ENCODE measurements at regions not wholly inside any gene's neighbourhood (a gene's known extent, or its start where the extent isn't known, plus 50 kb on each side); places are given as distances from the start of the nearest gene placed in this dataset.

DNA sequence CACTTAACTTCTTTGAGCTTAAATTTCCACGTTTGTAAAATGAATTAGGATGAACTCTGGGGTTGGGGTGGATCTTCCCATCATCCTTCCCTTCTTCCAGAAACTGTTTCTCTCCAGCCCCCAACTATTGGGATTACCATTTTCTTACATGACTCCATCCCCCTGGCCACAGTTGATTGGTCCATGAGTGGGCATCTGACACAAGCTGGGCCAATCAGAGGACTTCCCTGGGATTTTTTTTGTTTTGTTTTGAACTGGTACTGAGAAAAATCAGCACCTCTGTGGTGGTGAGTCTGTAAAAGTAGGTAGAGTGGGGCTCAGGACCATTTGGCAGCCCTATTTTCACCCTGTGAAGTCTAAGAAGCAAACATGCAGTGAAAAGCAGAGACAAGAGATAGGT is 118.0 kb upstream of the SERTAD2 start:
- CTCF ChIA-PET, result no interaction called here
- Mint-ChIP-seq H3K9me3 (no peaks in the 10 kb centered on the region), H3K4me3 (no peak overlapping the region), H3K27me3 (peaks cover 11% of the 10 kb centered on the region), H3K36me3 (ENCODE audit: low read depth) (no peaks in the 10 kb centered on the region), H3K27ac (no peak overlapping the region), H3K4me1 (peaks cover 18% of the 10 kb centered on the region)
- POLR2A ChIA-PET, result no interaction called here
- DNase-seq, result no peak

DNA sequence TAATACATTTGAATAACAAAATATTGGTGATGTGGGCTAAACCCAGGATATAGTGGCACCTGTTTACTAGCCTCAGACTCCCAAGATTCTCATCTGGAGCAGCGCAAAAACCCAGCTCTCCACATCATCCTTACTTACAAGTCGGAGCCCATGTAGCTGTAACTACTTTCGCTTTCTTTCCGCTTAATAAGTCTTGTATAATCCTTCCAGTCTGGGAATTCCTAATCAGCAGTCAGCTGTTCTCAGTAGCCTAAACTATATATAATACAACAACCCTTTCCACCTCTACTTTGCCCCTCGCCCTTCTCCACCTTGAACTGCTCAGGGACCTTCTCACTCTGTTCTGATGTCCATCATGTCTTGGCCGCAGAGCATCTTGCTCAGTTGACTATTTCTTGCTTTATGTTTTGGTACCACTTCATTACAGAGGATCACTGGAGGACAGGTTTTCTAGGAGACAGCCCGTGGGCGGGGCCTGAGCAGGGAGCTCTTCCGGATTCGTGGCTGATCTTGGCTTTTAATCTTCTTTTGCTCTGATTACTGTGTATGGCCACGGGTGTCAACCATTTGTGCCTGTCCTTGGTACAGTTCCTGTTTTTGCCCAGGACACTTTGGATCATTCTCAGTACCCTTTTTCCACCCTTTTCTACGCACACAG is 119.9 kb upstream of the SERTAD2 start:
- no peaks in the 10 kb centered on the region for H3K9me3 Mint-ChIP-seq
- H3K36me3 Mint-ChIP-seq (ENCODE audit: low read depth), result no peaks in the 10 kb centered on the region
- ChIA-PET CTCF (interaction anchor here (0.6 kb wide), 1 partner anchor 220 kb away, joined by 3 read pairs; no protein-coding TSS in a partner anchor), POLR2A (interaction anchor here (1.0 kb wide), 1 partner anchor 120 kb away, joined by 4 read pairs; the partner anchor contains the start of gene SERTAD2)
- peaks cover 4% of the 10 kb centered on the region for H3K4me1 Mint-ChIP-seq
- DNase-seq, result no peak
- no peak overlapping the region for H3K4me3 Mint-ChIP-seq
- H3K27ac Mint-ChIP-seq, result no peak overlapping the region
- H3K27me3 Mint-ChIP-seq, result peaks cover 11% of the 10 kb centered on the region

DNA sequence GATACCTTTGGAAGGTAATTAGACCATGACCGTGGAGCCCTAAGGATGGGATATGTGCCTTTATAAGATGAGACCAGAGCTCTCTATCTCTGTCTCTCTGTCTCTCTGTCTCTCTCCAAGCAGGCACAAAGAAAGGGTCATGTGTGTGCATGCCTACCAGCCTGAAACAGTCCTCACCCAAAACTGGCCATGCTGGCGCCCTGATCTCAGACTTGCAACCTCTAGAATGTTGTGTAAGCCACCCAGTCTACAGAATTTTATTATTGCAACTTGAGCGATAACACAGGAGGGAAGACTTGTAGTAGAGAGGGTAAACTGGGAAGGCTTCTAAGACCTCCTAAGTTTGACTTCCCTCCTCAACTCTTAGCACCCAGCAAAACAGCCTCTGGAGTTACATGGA is 124.1 kb upstream of the SERTAD2 start:
- Mint-ChIP-seq H3K27me3 (peaks cover 5% of the 10 kb centered on the region), H3K27ac (no peak overlapping the region), H3K36me3 (ENCODE audit: low read depth) (no peaks in the 10 kb centered on the region), H3K4me1 (peaks cover 2% of the 10 kb centered on the region), H3K9me3 (no peaks in the 10 kb centered on the region), H3K4me3 (no peak overlapping the region)
- POLR2A ChIA-PET, result no interaction called here
- CTCF ChIA-PET, result interaction anchor here (1.5 kb wide), 1 partner anchor 10 kb away, joined by 3 read pairs; no protein-coding TSS in a partner anchor
- DNase-seq, result no peak

DNA sequence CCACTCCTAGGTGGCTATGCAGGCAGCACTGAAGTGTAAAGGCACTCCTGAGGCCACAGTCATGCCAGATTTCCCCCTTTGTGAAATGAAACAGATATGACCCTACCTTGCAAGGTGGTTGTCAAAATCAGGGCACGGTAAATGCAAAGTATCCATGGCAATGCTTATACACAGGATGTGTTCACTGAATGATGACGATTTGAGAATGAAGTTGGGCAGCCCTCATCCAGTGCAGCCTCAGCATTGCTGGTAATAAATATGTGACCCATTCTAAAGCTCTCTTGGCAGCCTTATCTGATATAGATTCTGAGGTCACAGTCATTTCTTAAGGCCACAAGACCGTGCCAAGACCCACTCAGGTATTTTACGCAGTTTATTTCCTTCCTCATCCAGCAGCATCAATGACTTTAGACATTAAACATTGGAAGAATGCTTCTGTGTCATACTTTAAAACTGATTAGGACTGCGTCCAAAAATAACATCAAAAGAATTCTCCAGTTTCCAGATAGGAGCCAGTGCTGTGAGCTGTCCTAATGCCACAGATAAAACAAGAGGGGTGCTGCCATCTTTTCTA is 125.5 kb upstream of the SERTAD2 start:
- Mint-ChIP-seq H3K27ac (no peak overlapping the region), H3K4me3 (no peak overlapping the region), H3K9me3 (no peaks in the 10 kb centered on the region), H3K27me3 (peaks cover 8% of the 10 kb centered on the region), H3K36me3 (ENCODE audit: low read depth) (no peaks in the 10 kb centered on the region), H3K4me1 (peaks cover 2% of the 10 kb centered on the region)
- CTCF ChIA-PET, result no interaction called here
- DNase-seq, result no peak
- POLR2A ChIA-PET, result interaction anchor here (1.0 kb wide), 1 partner anchor 10 kb away, joined by 3 read pairs; no protein-coding TSS in a partner anchor

DNA sequence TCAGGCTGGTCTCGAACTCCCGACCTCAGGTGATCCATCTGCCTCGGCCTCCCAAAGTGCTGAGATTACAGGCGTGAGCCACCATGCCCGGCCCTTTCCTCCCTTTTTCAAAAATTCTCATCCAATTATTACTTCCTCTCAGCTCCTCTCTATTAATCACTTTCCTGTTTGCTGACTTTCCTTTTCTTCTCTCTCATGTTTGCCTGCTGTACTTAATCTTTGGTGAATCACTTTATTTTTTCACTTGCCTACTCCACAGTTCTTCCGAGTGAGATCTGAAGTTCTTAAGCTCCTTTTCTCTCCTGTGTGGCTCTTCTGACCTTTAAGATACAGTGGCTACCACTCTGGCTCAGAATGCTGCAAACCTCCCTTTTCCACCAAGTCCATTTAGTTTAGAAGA is 126.3 kb upstream of the SERTAD2 start:
- Mint-ChIP-seq H3K4me3 (no peak overlapping the region), H3K27ac (no peak overlapping the region), H3K9me3 (no peaks in the 10 kb centered on the region), H3K36me3 (ENCODE audit: low read depth) (no peaks in the 10 kb centered on the region), H3K4me1 (peaks cover 2% of the 10 kb centered on the region), H3K27me3 (peaks cover 8% of the 10 kb centered on the region)
- ChIA-PET CTCF (interaction anchor here (1.1 kb wide), 1 partner anchor 29 kb away, joined by 3 read pairs; no protein-coding TSS in a partner anchor), POLR2A (interaction anchor here (1.0 to 1.2 kb wide), 2 partner anchors 11 to 12 kb away, joined by 3 read pairs; no protein-coding TSS in a partner anchor)
- DNase-seq, result no peak

DNA sequence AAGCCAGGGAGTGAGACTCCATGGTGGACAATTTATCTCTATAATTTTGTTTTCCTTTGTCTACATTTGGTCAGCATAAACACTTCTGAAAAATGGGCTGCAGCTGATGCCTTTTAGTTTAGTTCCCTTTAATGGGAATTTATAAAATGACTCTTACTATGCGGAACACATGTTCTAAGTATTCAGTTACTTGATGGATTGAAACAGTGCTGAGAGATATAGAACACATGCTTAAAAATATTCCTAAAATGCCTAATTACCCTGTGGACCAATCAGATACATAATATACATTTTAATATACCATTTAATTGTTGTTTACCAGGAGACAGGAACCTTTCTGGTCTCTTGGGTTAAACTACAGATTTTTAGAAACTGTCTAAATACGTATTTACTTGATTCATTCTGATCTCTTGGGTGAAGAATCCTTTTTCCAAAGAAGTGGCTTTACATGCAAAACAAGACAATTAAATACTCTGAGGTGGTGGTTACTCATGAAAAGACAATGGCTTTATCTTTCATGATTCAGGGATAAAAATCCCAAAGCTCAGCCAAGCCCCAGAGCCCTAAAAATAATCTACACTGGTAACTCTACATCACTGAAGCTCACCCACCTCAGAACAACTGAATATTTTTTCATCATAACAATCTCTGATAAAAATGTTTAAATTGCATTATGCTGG is 128.1 kb upstream of the SERTAD2 start:
- Mint-ChIP-seq H3K4me1 (peaks cover 2% of the 10 kb centered on the region), H3K4me3 (no peak overlapping the region), H3K36me3 (ENCODE audit: low read depth) (no peaks in the 10 kb centered on the region), H3K9me3 (no peaks in the 10 kb centered on the region), H3K27ac (no peak overlapping the region), H3K27me3 (peaks cover 8% of the 10 kb centered on the region)
- DNase-seq, result no peak
- POLR2A ChIA-PET, result no interaction called here
- CTCF ChIA-PET, result no interaction called here

DNA sequence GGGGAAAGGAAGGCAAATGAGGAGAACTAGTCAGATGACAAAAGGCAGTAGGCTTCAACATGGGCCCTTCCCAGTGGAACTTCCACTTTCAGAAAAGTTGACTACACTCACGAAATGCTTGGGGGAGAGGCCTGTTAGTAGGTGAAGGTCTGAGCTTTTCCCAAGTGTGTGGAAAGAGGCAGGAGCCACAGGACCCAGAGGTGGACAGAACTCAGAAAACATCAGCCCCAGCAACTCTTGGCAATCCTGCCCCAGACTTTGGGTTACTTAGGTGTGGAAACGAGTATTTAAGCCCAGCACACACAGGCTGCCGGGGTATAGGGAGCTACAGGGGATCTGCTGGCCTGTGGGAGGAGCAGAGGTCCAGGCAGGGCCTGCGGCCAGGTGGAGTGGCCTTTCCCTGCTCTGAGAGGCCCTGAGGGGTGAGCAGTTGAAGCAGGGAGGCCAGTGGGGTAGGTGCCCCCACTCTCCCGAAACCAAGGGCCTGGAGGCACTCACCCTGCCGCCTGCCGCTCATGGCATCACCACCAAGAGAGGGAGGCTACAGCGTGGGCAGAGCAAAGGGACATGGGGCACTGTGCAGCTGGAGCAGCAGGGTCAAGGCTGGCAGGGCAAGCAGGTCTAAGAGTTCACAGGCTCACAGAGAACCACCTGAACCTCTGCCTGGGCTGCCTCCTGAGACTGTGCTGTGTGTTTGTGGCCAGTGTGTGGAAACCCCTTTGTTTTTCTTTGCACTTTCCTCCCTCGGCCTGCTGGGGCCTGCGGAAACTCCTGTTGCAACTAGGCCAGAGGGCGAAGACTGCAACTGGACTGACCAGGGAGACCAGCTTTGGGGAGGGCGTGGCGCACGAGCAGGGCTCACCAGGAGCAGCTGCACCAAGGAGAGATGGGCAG is 130.7 kb upstream of the SERTAD2 start:
- CTCF ChIA-PET, result no interaction called here
- no peak for DNase-seq
- Mint-ChIP-seq H3K9me3 (no peaks in the 10 kb centered on the region), H3K27ac (no peak overlapping the region), H3K4me1 (peaks cover under 1% of the 10 kb centered on the region), H3K36me3 (ENCODE audit: low read depth) (no peaks in the 10 kb centered on the region), H3K4me3 (no peak overlapping the region), H3K27me3 (peaks cover 8% of the 10 kb centered on the region)
- POLR2A ChIA-PET, result no interaction called here

DNA sequence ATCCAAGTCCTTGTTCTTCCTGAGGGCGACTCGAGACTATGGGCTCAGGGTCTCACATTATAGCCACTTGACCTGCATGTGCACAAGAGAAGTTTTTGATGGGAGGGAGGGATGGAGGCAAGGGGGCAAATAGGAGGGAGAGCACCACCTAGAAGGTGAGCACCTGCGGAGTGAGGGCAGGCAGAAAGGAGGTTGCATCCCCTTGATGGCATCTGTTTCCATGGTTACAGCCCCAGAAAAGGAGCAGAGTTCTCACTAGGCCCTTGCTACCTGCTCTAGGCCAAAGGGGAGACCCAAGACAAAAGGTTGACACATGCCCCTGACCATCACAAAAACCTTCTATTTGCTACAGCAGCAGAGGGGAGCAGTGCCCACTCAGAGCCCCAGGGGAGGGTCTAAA is 131.5 kb upstream of the SERTAD2 start:
- no peaks in the 10 kb centered on the region for H3K9me3 Mint-ChIP-seq
- peaks cover 8% of the 10 kb centered on the region for H3K27me3 Mint-ChIP-seq
- H3K4me3 Mint-ChIP-seq, result no peak overlapping the region
- no peaks in the 10 kb centered on the region for H3K36me3 Mint-ChIP-seq (ENCODE audit: low read depth)
- POLR2A ChIA-PET, result no interaction called here
- CTCF ChIA-PET, result no interaction called here
- no peaks in the 10 kb centered on the region for H3K4me1 Mint-ChIP-seq
- H3K27ac Mint-ChIP-seq, result no peak overlapping the region
- DNase-seq, result no peak

DNA sequence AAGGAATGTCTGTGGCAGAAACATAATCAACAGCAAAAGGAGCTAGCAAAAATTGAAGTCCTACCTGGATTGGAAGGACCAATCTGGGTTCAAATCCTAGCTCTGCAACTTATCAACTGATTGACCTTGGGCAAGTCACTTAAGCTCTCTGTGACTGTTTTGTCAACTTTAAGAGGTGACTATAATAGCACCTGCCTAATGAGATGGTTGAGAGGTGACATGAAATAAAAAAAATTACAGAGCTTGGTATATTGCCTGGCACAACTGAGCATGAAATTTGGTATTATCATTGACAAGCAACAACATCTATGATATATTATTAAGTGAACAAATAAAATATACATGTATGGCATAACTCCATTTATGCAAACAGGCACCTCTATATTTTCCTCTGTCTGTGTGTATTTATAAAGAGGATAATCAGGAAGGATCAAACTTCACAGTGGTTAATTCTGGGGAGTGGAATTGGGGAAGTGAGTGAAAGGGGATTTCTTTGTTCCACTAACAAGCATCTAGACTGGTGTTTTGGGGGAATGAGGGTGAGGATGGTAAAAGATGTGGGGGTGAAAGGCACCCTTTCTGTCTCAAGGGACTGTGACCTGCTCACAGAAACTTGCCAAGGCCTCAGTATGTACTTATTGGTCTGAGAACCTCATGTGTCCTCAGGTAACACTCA is 132.8 kb upstream of the SERTAD2 start:
- H3K36me3 Mint-ChIP-seq (ENCODE audit: low read depth), result no peaks in the 10 kb centered on the region
- POLR2A ChIA-PET, result no interaction called here
- H3K9me3 Mint-ChIP-seq, result no peaks in the 10 kb centered on the region
- peaks cover 8% of the 10 kb centered on the region for H3K27me3 Mint-ChIP-seq
- no peak for DNase-seq
- CTCF ChIA-PET, result interaction anchor here (0.7 to 1.0 kb wide), 2 partner anchors 17 to 123 kb away, joined by 3 to 4 read pairs; no protein-coding TSS in a partner anchor
- no peaks in the 10 kb centered on the region for H3K4me1 Mint-ChIP-seq
- no peak overlapping the region for H3K27ac Mint-ChIP-seq
- H3K4me3 Mint-ChIP-seq, result no peak overlapping the region

DNA sequence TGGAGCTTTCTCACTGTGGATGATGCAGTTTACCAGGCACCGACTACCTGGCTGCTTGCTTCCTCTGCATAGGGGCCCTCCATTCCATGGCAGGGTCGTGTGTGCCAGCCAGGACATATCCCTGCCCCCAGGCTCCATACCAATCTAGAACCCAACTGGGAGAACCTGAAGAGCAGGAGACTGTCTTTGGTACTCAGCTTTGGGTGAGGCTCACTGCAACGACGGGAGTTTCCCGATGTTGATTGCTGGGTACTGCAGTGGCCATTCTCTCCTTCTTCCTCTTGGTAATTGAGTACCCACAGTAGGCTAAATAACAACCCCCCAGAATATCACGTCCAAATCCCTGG is 133.3 kb upstream of the SERTAD2 start:
- H3K27me3 Mint-ChIP-seq, result peaks cover 8% of the 10 kb centered on the region
- no peaks in the 10 kb centered on the region for H3K9me3 Mint-ChIP-seq
- POLR2A ChIA-PET, result no interaction called here
- CTCF ChIA-PET, result no interaction called here
- no peak for DNase-seq
- no peaks in the 10 kb centered on the region for H3K4me1 Mint-ChIP-seq
- no peaks in the 10 kb centered on the region for H3K36me3 Mint-ChIP-seq (ENCODE audit: low read depth)
- no peak overlapping the region for H3K4me3 Mint-ChIP-seq
- no peak overlapping the region for H3K27ac Mint-ChIP-seq

DNA sequence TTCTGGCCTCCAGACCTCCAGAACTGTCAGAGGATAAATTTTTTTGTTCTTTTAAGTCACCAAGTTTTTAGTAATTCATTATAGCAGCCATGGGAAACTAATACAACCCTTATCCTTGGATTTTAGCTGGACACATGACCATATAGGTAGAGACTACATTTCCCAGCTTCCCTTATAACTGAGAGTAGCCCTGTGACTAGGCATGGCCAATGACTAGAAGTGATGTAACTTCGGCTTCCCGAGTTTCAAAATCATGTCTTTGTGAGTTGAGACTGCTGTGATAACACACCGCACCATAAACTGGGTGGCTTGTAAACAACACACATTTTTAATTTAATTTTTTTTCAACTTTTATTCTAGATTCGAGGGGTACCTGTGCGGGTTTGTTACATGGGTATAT is 134.0 kb upstream of the SERTAD2 start:
- no peaks in the 10 kb centered on the region for H3K9me3 Mint-ChIP-seq
- ChIA-PET POLR2A (no interaction called here), CTCF (no interaction called here)
- H3K4me1 Mint-ChIP-seq, result no peaks in the 10 kb centered on the region
- no peak overlapping the region for H3K27ac Mint-ChIP-seq
- no peak for DNase-seq
- H3K27me3 Mint-ChIP-seq, result peaks cover 8% of the 10 kb centered on the region
- no peak overlapping the region for H3K4me3 Mint-ChIP-seq
- H3K36me3 Mint-ChIP-seq (ENCODE audit: low read depth), result no peaks in the 10 kb centered on the region

DNA sequence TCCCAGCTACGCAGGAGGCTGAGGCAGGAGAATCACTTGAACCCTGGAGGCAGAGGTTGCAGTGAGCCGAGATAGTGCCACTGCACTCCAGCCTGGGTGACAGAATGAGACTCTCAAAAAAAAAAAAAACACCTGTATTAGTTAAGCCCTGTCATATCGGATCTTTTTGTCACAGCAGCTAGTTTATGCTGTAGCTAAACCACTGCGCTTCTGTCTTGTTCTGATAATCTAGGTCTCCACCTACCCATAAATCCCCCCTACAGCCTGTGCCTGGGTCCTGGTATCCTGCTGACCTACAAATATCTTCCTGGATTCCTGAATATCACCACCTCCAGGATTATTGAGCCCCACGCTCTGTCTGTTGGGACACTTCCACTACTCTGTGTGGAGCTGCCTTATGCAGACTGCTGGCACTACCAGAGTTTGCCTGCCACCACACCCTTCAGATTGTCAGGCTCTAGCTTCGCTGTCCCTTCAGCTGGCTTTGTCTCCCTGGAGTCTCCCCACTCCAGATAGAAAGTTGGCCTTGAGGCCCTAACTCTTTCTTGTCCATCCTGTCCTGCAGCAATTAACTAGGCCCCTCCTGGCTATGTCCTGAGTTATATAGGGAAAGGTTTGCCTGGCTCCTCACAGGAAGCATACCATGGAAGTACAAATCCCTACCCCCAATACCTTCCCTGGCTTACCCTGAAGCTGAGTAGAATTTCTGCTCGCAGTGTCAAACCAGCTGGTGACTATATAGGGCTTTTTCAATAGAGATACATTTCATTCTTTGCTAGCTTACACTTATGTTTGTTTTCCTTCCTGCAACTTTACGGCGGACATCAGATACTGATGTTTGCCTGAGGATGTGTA is 136.0 kb upstream of the SERTAD2 start:
- H3K36me3 Mint-ChIP-seq (ENCODE audit: low read depth), result no peaks in the 10 kb centered on the region
- no peak for DNase-seq
- ChIA-PET POLR2A (no interaction called here), CTCF (no interaction called here)
- no peaks in the 10 kb centered on the region for H3K9me3 Mint-ChIP-seq
- no peaks in the 10 kb centered on the region for H3K4me1 Mint-ChIP-seq
- no peak overlapping the region for H3K4me3 Mint-ChIP-seq
- H3K27me3 Mint-ChIP-seq, result peaks cover 14% of the 10 kb centered on the region
- no peak overlapping the region for H3K27ac Mint-ChIP-seq
